HG02938 (cell line): ENCODE measurements at regions not wholly inside any gene's neighbourhood (a gene's known extent, or its start where the extent isn't known, plus 50 kb on each side); places are given as distances from the start of the nearest gene placed in this dataset.

Source experiments
- ATAC-seq: cut with Tn5 transposase; IDR thresholded peaks from one replicate; pipeline ENCODE4 v1.9.1; 2021; ENCODE audit warnings: mild to moderate bottlenecking, moderate library complexity; ENCODE audit not compliant: unreplicated experiment

DNA sequence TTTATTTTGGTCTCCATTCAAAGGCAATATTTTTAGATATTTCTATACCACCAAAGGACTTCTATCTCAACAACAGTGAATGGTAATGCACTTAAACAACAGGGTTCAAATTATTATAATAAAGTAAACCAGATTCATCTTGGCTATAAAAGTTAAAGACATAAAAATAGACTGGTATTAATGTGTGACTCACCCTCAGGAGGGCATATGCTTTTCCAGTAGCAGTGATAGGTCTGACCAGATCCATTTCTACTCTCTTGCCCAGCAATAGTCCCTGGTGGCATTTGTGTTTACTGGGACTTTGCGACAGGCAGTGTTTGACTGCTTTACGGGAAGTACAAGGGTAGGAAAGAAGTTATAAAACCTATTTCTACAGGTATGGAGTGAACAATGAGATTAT, 353.2 kb upstream of the ATP2B1 start:
- ATAC-seq: no peak

DNA sequence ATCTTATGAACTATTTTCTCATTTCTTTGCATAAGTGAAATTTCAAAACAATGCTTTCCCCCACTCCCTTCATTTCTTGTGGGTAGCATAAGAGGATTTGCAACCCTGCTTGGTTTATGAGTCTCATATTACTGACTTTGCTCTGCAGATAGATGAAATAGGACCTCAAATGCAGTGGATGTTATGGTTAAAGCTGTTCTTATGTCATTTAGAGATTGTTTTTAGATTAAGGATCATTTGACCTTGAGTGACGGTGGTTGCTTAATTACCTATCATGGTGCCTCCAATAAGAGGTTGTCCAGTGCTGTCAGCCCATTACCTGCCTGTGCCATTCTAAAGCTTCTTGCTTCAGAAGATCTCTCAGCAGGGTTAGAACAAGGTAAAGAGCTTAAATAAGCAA, 351.4 kb upstream of the ATP2B1 start:
- ATAC-seq: no peak

DNA sequence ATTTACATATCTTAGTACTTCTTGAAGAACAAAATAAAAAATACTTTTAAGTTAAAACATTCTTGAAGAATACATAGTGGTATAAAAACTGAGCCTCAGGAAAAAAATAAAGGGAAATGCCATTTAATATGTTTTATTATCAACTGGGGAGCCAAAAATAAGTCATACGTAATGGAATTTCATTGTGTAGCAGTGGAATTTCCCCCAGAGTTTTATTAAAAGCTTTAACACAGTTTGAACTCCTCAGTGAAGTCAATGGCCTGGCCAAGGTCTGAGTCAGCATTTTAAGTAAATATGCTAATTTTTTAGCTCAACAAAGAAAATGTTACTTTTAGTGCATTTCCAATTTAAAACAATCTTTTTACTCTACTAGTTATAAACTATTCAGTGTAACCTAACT, 350.1 kb upstream of the ATP2B1 start:
- no peak for ATAC-seq

DNA sequence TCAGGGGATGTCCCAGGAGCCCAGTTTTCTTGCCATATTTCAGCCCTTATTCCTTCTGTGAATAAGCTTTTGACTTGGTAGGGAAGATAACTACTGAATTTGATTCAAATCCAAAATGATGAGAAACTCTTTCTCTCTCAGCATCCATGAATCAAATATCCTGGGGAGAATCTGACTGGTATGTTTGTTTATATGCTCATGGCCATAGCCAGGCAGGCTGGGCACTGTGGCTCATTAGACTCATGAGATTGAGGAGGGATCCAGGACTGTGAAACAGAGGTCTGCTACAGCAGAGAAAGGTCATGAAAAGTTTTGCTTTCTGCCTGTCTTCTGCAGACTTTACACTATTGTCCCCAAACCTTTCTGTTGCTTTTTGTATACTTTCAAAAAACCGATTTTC, 346.4 kb upstream of the ATP2B1 start:
- no peak for ATAC-seq

DNA sequence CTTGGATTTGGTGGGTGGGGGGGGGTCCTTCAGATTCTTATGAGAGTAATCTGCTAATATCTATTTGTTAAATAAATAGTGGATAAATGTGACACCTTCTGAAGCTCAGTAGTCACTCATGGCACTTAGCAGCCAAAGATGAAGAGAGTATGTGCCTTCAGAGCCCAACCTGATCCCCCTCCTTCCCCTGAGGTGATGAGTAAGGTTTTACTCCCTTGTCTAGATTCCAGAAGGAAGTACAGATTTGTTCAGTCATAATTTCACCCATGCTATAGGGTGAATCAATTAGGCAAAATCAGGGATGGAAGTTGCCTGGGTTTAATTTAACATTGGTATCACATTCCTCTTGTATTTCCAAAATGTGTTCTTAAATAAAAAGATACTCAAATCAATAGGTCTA, 340.3 kb upstream of the ATP2B1 start:
- no peak for ATAC-seq

DNA sequence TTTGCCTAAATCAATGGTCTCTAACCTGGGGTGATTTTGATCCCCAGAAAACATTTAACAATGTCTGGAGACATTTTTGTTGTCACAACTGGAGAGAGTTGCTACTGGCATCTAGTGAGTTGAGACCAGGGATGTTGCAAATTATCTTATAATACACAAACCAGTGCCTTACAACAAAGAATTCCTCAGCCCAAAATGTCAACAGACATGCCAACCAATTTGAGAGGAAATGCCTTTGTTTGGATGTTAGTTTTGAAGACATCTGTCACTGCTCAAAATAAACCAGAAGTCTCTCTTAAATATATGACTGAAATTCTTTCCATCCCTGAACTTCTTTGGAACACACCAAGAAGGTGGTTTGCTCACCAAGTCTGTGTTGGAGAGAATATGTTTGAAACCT, 336.9 kb upstream of the ATP2B1 start:
- ATAC-seq: no peak

DNA sequence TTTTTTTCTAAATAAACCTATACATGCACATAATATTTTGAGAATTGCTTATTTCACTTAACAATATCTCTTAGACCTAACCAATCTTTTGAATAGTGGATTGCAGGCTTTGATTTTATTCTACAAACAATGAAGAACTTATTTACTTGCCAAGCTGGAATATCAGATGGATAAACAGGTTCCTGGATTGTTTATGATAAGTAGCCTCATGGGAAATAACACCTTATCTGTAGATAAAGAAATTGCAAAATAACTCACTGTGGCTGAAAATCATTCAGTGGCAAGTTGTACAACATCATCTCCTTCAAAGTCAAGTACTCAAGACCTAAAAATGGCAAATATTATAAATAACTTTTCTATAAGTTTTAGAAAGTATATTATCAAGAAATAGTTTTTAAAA, 335.4 kb upstream of the ATP2B1 start:
- no peak for ATAC-seq

DNA sequence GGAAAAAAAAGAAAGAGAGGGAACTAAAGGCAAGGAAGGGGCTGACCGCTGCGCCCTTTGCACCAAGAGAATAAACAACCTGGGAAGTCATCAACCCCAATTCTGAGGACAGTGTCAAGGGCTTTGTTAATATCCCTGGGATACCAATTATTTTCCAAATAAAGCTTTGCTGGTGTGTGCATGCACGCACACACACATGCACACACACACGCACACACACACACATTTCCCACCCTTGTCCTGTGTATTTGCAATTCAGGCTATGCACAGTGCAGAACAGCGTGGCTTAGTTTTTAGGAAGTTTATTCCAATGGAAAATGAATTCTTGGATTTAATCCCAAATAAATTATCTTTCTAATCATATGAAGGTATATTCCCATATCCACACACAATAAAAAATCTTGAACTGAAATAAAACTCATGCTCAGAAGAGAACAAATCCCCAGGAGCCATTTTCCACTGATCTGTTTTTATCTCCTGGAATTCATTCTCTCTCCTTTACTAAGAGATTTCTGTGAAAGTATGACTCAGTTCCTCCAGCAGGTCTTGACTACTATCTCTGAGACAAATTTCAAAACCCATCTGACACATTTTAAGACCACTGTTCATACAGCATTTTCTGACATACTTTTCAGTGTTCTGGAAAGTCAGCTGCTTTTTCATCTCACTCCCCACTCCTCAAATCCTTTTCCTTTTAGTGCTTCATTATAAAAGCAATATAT, 334.4 kb upstream of the ATP2B1 start:
- no peak for ATAC-seq

DNA sequence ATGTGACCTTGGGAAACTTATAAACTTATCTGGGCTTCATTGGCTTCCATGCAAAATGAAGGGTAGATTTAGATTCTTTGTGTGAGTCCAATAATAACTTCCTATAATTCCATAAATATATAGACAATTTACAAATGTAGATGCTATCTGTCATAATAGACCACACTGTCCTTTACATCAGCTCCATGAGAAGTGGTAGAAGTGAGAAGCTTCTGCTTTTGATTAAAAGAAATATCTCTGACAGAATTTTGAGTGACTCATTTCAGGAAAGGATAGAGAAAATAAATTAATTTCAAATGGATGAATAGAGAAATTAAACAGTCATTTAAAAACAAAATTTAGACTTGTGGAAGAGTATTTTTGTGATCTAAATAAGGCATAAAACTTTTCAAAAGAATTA, 329.7 kb upstream of the ATP2B1 start:
- ATAC-seq: no peak

DNA sequence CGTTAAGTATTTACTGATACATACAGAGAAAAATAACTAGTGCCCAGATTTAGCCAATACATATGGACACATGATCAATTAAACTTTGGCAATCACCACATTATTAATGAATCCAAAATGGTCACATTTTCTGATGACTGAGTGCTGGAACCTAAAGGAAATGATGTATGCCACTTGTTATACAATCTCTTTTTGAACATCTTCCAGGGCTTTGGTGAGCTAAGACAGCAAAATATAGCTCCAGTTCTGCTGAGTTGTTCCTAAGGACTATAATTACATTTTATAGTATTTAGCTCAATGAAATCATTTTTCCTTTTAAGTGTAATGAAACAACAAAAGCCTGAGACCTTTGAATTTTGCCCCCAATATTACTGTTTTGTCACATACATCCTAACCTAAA, 329.1 kb upstream of the ATP2B1 start:
- no peak for ATAC-seq

DNA sequence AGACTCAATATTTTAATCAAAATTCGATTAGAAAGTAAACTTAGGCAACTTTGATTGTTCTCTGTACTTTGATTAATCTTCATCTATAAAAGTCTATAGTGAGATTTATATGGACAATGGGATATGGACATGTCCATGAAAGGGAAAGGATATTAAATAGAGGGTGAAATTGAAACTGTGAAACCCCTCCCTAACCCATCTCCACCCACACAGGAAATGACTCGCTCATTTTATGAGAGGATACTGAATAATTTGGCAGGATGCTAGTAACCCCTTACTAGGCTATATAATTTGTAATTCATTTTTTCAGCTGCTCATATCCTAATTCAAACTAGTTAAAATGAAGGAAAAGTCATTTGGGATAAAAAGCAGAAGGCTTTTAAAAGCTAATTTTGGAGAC, 328.0 kb upstream of the ATP2B1 start:
- no peak for ATAC-seq

DNA sequence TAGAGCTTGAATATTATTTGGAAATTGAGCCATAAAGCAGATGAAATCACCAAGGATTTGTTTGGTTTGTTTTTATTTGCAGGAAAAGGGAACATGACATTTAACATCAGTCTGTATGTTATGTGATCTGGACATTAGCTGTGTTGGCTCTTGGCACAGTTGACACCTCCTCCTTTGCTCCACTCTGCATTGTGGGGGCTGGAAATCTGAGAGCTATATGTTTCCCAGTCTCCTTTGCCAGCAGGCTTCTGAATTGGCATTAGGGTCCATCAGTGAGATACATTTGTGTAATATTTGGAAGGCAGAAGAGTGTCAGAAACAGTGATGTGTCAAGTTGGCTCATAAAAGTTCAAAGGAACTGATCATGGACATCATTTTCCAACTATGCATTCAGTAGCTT, 322.1 kb upstream of the ATP2B1 start:
- no peak for ATAC-seq

DNA sequence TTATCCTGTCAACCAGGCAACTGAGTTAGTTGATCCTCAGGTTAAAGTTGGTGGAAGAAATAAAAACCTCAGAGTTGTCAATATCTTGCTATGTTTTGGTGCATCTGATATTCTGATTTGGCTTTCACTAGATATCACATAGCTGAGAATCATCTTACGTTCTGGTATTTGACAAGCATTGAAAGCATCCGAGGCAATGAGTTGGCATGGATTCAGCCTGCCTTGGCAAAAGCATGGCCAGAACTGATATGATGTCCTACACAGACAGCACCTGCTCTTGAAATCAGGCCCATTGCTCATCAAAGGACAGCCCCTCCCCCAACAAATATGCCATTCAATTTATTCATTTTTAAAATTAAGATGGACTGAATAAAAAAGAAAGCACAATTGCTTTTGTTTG, 320.7 kb upstream of the ATP2B1 start:
- ATAC-seq: no peak

DNA sequence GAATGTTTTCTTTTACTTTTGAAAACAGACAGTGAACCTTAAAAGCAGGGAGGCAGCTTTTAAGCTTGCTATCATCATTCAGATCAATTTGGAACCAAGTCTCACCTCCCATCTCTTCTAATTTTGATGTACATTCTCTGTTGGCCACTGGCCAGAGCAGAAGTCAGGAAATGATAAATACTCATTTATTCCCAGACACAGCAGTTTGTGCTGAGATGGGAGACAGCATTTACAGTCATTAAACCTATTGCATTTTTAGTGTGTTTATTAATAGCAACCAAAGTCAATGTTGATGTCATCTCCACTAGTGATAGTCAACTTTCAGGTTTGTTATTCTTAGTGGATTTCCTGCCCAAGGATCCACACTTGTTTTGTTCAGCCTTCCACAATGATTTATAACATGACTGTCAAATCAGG, 320.0 kb upstream of the ATP2B1 start:
- ATAC-seq: no peak

DNA sequence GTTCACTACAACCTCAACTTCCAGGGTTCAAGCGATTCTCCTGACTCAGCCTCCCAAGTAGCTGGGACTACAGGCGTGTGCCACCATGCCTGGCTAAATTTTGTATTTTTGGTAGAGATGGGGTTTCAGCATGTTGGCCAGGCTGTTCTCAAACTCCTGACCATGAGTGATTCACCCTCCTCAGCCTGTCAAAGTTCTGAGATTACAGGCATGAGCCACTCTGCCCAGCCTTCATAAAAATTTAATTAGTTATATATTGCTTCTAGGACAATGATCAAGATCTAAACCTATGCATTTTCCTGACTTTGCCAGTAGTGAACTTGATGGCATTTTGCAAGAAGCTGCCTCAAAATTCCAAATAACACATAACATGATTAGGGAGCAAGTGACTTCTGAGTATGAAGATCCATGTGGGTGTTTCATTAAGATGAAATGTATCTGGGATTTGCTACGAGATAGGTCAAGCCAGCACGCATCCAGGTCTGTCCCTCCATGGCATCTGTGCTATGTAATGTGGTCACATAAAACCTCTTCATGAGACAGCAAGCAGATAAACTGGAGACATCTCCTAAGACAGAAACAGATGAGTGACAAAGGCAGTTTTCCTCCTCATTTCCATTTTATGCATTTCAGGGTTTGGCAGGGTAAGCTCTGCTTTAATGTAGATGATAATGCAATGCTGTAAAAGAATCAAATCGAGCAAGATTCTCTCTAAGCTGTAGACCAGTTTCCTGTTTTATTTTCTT, 319.4 kb upstream of the ATP2B1 start:
- ATAC-seq: no peak

DNA sequence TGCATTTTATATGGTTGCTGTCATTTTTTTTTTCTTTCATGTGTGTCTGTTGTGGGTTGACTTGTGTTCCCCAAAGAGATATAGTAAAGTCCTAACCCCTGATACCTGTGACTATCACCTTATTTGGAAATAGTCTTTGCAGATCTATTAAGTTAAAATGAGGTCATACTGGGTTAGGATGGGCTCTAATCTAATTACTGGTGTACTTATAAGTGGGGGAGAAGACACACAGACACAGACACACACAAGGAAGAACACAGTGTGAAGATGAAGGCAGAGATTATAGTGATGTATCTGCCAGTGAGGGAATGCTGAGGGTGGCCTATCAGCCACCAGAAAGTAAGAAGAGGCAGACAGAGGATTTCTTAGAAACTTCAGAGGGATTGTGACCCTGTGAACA, 318.4 kb upstream of the ATP2B1 start:
- ATAC-seq: no peak

DNA sequence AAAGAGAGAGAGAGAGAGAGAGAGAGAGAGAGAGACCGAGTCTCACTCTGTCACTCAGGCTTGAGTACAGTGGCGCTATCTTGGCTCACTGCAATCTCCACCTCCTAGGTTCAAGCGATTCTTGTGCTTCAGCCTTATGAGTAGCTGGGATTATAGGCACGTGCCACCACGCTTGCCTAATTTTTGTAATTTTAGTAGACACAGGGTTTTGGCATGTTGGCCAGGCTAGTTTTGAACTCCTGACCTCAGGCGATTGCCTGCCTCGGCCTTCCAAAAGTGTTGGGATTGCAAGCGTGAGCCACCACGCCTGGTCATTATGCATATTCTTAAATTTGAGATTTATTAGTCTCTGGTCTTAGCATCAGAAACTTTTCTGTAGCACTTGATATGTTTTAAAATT, 317.9 kb upstream of the ATP2B1 start:
- ATAC-seq: no peak

DNA sequence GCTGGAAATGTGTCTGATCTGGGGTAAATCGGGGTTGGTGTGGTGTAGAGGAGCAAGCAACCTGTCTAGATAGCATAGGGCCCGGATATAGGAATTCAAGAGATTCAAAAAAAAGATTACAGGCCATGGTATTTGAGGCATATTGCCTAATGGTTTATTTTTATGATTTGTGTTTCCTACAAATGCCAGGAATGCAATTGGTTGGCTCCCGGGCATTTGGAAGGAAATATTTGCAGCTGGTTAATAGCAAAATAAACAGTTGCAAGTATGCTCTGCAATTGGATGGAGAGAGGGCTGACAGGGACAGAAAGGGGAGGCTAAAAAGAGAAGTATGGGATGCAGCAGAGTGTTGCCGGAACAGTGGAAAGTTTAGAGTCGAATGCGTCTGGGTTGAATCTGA, 315.6 kb upstream of the ATP2B1 start:
- no peak for ATAC-seq

DNA sequence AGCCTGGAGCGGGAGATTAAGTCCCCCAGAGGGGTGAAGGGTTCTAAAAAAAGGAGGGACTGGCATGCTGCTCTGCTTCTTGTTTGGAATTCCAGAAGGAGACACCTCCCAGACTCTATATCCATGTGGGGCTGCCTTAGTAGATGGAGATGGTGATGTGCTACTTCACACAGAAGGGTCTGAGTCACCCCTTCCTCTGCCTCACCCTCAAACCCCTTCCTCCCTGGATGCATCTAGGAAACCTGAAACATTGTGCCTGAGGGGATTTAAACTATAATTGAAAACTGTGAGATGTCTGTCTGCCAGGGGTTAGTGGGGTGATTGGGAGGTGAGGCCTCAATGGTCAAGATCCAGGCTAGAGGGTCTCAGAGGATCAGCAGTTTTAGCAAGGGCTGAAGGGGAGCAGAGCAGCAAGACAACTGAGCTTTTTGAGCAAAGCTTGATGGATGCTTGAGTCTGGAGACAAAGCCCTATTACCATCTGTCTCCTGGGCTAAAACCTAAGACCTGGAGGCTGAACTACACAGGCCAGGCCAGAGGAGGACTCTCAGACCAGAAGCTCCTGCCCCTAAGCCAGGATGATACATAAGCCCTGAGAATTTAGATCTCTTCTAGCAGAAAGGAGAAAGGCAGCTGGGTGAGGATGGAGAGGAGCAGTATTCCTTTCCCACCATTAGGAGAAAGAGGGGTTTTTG, 314.7 kb upstream of the ATP2B1 start:
- ATAC-seq: no peak

DNA sequence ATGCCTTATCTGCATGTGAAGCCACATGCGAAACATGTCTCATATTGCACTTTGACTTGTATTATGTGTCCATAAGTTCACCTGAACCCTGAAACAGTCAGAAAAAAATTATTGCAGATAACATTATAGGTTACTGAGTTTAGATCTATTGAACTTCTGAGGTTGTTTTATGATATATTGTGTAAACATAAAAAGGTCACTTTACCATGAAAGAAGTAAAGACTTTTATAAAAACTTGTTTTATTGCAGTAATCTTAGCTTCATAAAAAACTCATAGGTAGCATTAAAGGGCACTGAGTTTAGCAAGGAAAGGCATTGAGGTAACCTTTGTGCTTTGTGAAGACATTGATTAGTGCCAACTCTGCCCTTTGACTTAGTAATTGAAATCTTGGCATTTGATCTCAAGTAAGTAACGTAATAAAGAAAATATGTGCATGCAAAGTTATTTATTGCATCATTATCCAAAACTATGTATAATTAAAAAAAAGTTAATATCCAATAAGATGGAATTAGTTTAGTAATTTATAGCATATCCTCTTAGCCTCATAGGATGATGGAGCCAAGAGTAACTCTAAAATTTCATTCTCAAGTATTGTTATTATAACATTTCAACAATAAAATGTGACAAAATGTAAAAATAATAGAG, 313.3 kb upstream of the ATP2B1 start:
- no peak for ATAC-seq

DNA sequence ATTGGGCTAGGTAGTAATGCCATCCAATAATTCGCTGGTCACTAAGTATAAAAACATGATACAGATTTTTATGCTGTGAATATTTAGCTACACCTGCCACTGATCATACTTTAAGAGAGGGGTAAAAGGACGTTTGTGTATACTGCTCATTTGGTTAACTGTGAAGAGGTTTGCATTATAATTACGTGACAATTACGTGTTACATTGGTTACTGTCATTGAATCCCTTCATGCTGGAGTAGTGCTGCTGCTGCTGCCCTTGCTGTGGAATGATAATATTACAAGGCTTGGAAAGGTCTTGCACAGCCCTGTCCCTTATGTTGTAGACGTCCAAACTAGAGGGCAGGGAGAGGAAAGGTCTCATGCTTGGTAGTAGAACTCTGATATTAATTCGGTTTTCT, 312.2 kb upstream of the ATP2B1 start:
- no peak for ATAC-seq

DNA sequence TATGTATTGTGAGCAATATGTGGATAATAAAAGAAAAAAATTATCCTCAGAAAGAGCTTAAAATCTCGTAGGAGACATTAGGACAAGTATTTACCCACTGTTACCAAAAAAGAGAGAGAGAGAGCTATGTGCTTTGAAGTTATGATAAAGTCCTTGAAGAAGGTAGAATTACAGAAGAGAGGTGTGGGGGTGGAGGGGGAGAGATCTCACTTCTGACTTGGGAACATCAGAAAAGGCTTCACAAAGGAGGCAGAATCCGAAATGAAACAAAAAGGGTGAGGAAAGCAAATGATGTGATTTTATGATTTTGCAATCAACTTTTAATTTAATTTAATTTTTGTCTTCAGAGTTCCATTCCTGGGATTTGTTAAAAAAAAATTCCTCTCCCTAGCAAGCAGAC, 311.8 kb upstream of the ATP2B1 start:
- ATAC-seq: no peak
